ENCODE measurements at regions not wholly inside any gene's neighbourhood (a gene's known extent, or its start where the extent isn't known, plus 50 kb on each side); places are given as distances from the start of the nearest gene placed in this dataset.

GRCh38 chr14:103206836-103207387 is 83.7 kb downstream of the TNFAIP2 start:
- FAIRE-seq (no peak), ATAC-seq (no peak), DNase-seq (ENCODE audit: low spot score) (no peak)
- H3K4me1 ChIP-seq (ENCODE audit: insufficient read depth, low read length), result peaks cover 26% of the 10 kb centered on the region
- no peaks in the 10 kb centered on the region for H3K27me3 ChIP-seq (ENCODE audit: control insufficient read depth in 1 of 2, insufficient read depth in 2 of 2, low read length in 2 of 2)
- no peak overlapping the region for H3K4me3 ChIP-seq (replicated peaks in 1 of 3; ENCODE audit: insufficient read depth in 1 of 3, low read depth in 2 of 3, low read length in 3 of 3)
- in situ Hi-C loops (cut with HindIII; ENCODE audit: extremely low pct_ligation_motif_present, low pct_unique_long_range_greater_than_20kb) (no loop called here), intact Hi-C loops (cut with micrococcal nuclease; ENCODE audit: unreplicated experiment) (no loop called here)
- H3K36me3 ChIP-seq (replicated peaks in 1 of 2; ENCODE audit: control insufficient read depth in 1 of 2, insufficient read depth in 2 of 2, low read length in 2 of 2), result no peaks in the 10 kb centered on the region
- TF ChIP-seq ZNF543 (CRISPR knock-in tag; IDR thresholded peaks at IDR 0.05) (no peak), SOX13 (IDR thresholded peaks at IDR 0.05) (no peak), SOX13 (CRISPR knock-in tag; conservative IDR thresholded peaks at IDR 0.05 in 1 of 2, IDR thresholded peaks at IDR 0.05 in 1 of 2) (no peak), NR2F2 (IDR thresholded peaks at IDR 0.05; ENCODE audit: borderline replicate concordance, low read depth) (no peak), KLF12 (CRISPR knock-in tag; IDR thresholded peaks at IDR 0.05; ENCODE audit: borderline replicate concordance) (no peak), SRY (CRISPR knock-in tag; IDR thresholded peaks at IDR 0.05) (no peak), PHF20 (CRISPR knock-in tag; IDR thresholded peaks at IDR 0.05) (no peak), ZNF275 (CRISPR knock-in tag; IDR thresholded peaks at IDR 0.05; ENCODE audit: borderline replicate concordance) (no peak), ARNT2 (CRISPR knock-in tag; IDR thresholded peaks at IDR 0.05; ENCODE audit: low read depth) (no peak), MTA1 (CRISPR knock-in tag; IDR thresholded peaks at IDR 0.05; ENCODE audit: borderline replicate concordance) (no peak), HDAC1 (CRISPR knock-in tag; IDR thresholded peaks at IDR 0.05) (no peak), ZSCAN20 (CRISPR knock-in tag; IDR thresholded peaks at IDR 0.05; ENCODE audit: borderline replicate concordance) (no peak), ZNF331 (CRISPR knock-in tag; IDR thresholded peaks at IDR 0.05) (no peak), ZNF552 (CRISPR knock-in tag; IDR thresholded peaks at IDR 0.05; ENCODE audit: borderline replicate concordance) (no peak), ZNF574 (CRISPR knock-in tag; IDR thresholded peaks at IDR 0.05) (no peak), ZNF34 (CRISPR knock-in tag; IDR thresholded peaks at IDR 0.05; ENCODE audit: borderline replicate concordance) (no peak)
- WGBS (ENCODE audit: low lambda C conversion rate), result 94% methylated on average over 27 of the region's 27 CpGs
- no peak overlapping the region for H3K9ac ChIP-seq (ENCODE audit: insufficient read depth, low read depth, low read length)
- H3K4me2 ChIP-seq (ENCODE audit: low read depth, low read length), result no peak overlapping the region
- ChIA-PET CTCF (ENCODE audit: low intra/inter-chr PET ratio, low total read pairs) (no interaction called here), POLR2A (no interaction called here)
- H4K20me1 ChIP-seq (ENCODE audit: insufficient read depth, low read length), result no peaks in the 10 kb centered on the region
- H3K9me3 ChIP-seq (ENCODE audit: low read length), result peaks cover 22% of the 10 kb centered on the region
- H3K27ac ChIP-seq (ENCODE audit: extremely low read length, insufficient read depth, low read length), result no peak overlapping the region
- no TSS peak for BruUV-seq (replicated peaks)
- no peak overlapping the region for H2AFZ ChIP-seq (ENCODE audit: low read length)
- H3K79me2 ChIP-seq (ENCODE audit: insufficient read depth, low read length), result no peaks in the 10 kb centered on the region

Measured in HepG2 (cell line).